ENCODE measurements at regions not wholly inside any gene's neighbourhood (a gene's known extent, or its start where the extent isn't known, plus 50 kb on each side); places are given as distances from the start of the nearest gene placed in this dataset.

DNA sequence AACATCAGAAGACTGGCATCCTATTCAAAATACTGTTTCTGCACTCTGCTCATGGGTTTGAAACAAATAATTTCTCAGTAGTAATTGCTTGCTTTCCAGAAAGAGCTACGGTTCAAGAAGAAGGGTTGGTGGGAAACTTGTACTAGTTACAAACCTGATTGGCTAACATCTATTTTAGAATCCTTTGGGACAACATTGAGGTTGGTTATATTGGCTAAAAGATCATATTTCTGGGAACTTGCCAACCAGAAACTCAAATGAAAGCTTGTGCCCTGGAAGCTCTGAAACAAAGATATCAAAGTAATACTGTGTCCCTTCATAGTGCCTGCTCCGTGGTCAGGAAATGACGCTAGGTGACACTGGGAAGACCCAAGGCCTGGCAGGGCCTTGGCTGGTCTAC lies 141.7 kb downstream of the LACC1 start:
- TF ChIP-seq, protein P1, sequence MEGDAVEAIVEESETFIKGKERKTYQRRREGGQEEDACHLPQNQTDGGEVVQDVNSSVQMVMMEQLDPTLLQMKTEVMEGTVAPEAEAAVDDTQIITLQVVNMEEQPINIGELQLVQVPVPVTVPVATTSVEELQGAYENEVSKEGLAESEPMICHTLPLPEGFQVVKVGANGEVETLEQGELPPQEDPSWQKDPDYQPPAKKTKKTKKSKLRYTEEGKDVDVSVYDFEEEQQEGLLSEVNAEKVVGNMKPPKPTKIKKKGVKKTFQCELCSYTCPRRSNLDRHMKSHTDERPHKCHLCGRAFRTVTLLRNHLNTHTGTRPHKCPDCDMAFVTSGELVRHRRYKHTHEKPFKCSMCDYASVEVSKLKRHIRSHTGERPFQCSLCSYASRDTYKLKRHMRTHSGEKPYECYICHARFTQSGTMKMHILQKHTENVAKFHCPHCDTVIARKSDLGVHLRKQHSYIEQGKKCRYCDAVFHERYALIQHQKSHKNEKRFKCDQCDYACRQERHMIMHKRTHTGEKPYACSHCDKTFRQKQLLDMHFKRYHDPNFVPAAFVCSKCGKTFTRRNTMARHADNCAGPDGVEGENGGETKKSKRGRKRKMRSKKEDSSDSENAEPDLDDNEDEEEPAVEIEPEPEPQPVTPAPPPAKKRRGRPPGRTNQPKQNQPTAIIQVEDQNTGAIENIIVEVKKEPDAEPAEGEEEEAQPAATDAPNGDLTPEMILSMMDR (IDR thresholded peaks at IDR 0.05) = no peak

DNA sequence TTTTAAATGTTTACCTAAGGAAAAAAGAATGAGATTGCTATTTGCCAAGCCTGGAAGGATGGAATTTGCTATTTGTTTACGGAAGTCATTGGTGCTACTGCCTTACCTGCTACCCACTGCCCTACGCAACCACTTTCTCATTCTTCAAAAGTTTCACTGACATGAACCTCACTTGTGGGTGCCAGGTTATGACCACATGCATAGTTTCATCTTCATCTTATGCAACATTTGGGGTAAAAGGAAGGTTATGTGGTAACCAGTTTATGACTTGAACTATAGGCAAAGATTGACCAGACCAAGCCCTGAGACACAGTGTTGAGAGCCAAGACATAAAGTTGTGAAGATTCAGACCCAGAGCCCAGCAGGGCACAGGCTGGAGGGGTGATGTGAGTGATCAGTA lies 142.5 kb downstream of the LACC1 start:
- TF ChIP-seq, protein P1 (IDR thresholded peaks at IDR 0.05) = no peak

DNA sequence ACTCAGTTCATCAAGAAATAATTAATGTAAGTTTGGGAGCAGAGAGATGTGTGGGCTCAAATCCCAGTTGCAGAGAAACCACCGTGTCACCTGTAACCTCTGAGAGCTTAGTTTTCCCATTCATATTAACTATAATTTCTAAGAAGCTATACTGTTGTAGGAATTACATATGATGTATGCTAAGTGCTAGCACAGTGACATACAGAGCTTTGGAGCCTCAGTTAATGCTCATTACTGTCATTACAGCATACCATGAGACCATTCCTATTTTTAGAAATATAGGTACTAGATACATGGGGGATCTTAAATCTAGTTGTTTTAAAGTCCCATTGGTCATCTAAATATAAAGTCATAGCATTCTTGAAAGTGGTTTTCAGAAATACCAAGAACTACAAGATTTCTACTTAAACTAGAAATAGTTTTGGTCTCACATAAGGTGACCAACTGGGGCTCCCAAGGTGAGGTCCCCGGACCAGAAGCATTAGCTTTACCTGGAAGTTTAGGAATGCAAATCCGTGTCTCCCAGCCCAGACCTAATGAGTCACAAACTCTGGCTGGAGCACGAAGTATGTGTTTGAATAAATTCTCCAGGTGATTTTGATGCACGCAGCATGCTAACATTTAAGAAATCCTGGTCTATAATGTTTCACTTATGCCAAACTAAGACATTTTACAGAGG lies 144.6 kb downstream of the LACC1 start:
- TF ChIP-seq, protein P1 (IDR thresholded peaks at IDR 0.05) = no peak

DNA sequence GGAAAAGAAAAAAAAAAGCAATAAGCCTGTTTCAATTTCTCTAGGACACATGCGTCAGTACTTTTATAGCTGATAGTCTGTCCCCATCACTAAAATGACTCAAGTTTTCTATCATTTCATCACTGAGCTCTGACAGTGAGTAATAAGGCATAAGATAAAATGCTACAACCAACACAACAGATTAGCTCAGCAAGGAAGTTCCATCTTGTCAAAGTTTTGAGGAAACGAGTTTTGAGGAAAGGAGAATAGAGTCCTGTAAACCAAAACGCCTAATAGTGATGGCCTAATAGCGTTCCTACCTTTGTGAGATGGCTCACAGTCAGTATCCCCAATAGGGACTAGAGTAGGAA lies 145.1 kb downstream of the LACC1 start:
- TF ChIP-seq, protein P1 (IDR thresholded peaks at IDR 0.05) = no peak

DNA sequence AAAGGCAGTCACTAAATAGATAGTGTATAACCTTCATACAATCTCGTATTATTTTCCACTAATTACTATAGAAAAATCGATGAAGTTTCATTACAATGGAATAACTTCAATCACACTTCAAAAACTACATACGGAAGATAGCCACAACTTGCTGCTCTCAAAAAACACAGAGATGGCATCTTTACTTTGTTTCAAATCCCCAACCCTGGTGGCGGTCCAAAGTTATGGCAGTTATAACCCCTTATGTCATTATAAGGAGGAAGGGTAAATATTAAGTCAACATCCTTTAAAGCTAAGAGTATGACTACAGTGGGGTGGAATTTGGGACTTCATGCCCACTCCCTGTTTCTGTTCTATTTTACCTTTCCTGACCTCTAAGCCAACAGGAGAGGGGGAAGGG lies 146.5 kb downstream of the LACC1 start:
- TF ChIP-seq, protein P1 (IDR thresholded peaks at IDR 0.05) = no peak

DNA sequence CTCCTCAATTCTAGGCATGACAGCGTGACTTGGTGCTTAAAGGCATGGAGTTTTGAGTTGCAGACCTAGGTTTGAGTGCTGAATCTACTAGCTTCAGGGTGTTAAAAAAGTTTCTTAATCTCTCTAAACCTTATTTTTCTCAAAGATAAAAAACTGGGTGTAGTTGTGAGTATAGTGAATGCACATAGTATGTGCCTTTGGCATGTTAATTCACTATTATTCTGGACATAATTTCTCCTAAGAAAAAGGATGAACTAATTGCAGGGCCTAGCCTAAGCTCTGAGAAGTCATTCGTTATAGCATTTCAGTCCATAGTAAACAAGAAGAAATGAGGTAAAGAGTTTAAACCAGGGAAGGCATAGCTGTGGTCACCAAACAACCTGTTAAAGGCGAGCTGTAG lies 149.0 kb downstream of the LACC1 start:
- TF ChIP-seq, protein P1 (IDR thresholded peaks at IDR 0.05) = no peak

DNA sequence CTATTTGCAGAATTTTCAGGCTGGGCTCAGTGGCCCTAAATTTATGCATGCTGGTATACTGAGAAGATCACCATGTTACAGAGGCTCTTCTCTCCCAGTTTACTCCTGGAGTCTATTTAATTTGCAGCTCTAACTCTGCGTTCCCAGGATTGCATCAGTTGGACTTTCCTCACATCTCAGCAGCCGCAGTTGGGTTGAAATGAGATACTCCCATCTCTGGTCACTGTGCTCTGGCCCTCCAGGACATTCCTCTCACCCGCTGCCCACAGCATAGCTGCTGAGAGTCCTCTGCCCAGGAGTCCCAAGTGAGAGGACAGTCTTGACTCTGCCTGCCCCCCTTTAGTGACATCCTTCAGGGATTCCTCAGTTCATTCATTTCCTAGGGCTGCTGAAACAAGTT lies 150.9 kb downstream of the LACC1 start:
- TF ChIP-seq, protein P1 (IDR thresholded peaks at IDR 0.05) = no peak

DNA sequence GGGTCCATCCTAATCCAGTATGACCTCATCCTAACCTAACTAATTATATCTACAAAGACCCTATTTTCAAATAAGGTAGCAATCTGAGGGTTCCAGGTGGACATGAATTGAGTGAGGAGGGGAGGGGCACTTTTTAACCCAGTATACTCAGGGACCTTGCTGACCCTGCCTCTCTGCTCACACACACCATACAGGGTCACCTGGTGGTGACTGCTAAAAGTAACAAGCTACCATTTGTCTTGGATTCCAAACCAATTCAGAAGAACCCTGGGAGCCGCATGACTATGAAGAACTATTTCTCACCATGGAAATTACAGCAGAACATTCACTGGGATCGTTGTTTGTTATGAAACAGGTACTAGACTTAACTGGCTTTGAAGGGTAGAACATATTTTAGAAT lies 151.9 kb downstream of the LACC1 start:
- TF ChIP-seq, protein P1 (IDR thresholded peaks at IDR 0.05) = no peak

All from LNCAP (cell line).